ENCODE measurements at regions not wholly inside any gene's neighbourhood (a gene's known extent, or its start where the extent isn't known, plus 50 kb on each side); places are given as distances from the start of the nearest gene placed in this dataset.

- TF ChIP-seq, protein P1, sequence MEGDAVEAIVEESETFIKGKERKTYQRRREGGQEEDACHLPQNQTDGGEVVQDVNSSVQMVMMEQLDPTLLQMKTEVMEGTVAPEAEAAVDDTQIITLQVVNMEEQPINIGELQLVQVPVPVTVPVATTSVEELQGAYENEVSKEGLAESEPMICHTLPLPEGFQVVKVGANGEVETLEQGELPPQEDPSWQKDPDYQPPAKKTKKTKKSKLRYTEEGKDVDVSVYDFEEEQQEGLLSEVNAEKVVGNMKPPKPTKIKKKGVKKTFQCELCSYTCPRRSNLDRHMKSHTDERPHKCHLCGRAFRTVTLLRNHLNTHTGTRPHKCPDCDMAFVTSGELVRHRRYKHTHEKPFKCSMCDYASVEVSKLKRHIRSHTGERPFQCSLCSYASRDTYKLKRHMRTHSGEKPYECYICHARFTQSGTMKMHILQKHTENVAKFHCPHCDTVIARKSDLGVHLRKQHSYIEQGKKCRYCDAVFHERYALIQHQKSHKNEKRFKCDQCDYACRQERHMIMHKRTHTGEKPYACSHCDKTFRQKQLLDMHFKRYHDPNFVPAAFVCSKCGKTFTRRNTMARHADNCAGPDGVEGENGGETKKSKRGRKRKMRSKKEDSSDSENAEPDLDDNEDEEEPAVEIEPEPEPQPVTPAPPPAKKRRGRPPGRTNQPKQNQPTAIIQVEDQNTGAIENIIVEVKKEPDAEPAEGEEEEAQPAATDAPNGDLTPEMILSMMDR (IDR thresholded peaks at IDR 0.05; ENCODE audit: low read depth, low read length), result no peak
- H3K4me3 ChIP-seq (ENCODE audit: low read depth, low read length), result no peak overlapping the region
- DNase-seq (ENCODE audit: low read depth, low spot score), result no peak
- in situ Hi-C loops (cut with HindIII; ENCODE audit: low sequenced_read_pairs), result no loop called here
Measured at GRCh38 chr15:30030345-30030744, 52.4 kb upstream of the GOLGA8J start.

- TF ChIP-seq, protein P1 (IDR thresholded peaks at IDR 0.05; ENCODE audit: low read depth, low read length), result no peak
- peak; percentile 62 for DNase-seq (ENCODE audit: low read depth, low spot score)
- in situ Hi-C loops (cut with HindIII; ENCODE audit: low sequenced_read_pairs), result no loop called here
- no peak overlapping the region for H3K4me3 ChIP-seq (ENCODE audit: low read depth, low read length)
Measured at GRCh38 chr15:30023798-30024295, 58.9 kb upstream of the GOLGA8J start.

GRCh38 chr15:30010746-30011145 lies 72.0 kb upstream of the GOLGA8J start:
- no peak for DNase-seq (ENCODE audit: low read depth, low spot score)
- in situ Hi-C loops (cut with HindIII; ENCODE audit: low sequenced_read_pairs), result no loop called here
- no peak overlapping the region for H3K4me3 ChIP-seq (ENCODE audit: low read depth, low read length)
- TF ChIP-seq, protein P1 (IDR thresholded peaks at IDR 0.05; ENCODE audit: low read depth, low read length), result no peak

DNA sequence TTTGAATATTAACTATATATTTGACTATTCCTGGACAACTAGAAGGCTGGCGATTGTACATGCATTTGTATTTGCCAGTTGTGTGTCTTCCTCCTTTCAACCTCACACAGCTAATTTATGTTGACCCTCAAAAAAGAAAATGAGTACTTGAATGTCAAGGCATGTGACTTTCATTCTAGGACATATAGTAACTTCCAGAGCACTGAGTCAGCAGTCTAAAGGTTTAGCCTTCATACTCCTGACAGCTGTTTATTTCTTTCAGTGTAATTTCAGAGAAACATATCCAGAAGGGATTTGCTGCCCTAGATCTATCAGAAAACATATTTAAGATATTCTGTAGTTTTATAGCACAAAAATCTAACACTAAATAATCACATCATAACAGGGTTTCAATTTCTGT lies 74.6 kb upstream of the GOLGA8J start:
- H3K4me3 ChIP-seq (ENCODE audit: low read depth, low read length), result no peak overlapping the region
- in situ Hi-C loops (cut with HindIII; ENCODE audit: low sequenced_read_pairs), result no loop called here
- TF ChIP-seq, protein P1 (IDR thresholded peaks at IDR 0.05; ENCODE audit: low read depth, low read length), result no peak
- no peak for DNase-seq (ENCODE audit: low read depth, low spot score)

DNA sequence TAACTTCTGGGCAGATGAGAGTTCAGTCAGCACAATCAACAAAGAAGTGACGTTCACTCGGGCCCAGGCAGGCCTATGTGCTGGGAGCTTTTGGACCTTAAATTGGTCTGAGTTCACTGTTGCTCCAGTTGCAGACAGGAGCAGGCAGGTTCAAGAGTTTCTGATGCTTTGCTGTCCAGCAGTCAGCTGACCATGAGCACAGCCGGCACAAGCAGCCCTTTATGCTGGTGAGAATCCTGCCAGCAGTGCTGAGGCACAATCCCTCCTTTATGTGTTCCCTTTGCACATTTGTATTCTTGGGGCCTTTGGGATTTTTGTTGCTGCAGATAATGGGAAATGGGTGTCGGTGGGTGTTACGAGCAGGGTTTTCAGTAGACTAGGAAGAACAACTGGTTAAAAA lies 81.2 kb upstream of the GOLGA8J start:
- TF ChIP-seq, protein P1 (IDR thresholded peaks at IDR 0.05; ENCODE audit: low read depth, low read length), result no peak
- no peak for DNase-seq (ENCODE audit: low read depth, low spot score)
- in situ Hi-C loops (cut with HindIII; ENCODE audit: low sequenced_read_pairs), result no loop called here
- no peak overlapping the region for H3K4me3 ChIP-seq (ENCODE audit: low read depth, low read length)

GRCh38 chr15:29998033-29998432 lies 84.7 kb upstream of the GOLGA8J start:
- TF ChIP-seq, protein P1 (IDR thresholded peaks at IDR 0.05; ENCODE audit: low read depth, low read length), result no peak
- no peak for DNase-seq (ENCODE audit: low read depth, low spot score)
- in situ Hi-C loops (cut with HindIII; ENCODE audit: low sequenced_read_pairs), result no loop called here

DNA sequence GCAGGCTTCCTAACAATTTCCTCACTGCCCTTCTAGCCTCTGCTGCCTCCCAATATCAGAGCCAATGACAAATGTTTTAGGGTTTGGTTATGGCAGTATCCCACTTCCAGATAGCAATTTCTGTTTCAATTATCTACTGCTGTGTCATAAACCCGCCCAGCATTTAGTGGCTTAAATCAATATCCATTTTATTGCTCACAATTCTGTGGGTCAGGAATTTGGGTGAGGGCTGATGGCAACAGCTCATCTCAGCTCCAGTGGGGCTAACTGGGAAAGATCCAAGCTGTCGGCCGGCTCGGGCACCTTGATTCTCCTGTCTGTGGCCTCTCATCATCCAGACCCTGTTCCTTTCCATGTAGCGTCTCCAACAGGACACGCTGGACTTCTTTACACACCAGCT lies 85.3 kb upstream of the GOLGA8J start:
- no peak for DNase-seq (ENCODE audit: low read depth, low spot score)
- TF ChIP-seq, protein P1 (IDR thresholded peaks at IDR 0.05; ENCODE audit: low read depth, low read length), result no peak
- H3K4me3 ChIP-seq (ENCODE audit: low read depth, low read length), result no peak overlapping the region
- in situ Hi-C loops (cut with HindIII; ENCODE audit: low sequenced_read_pairs), result no loop called here

More at GRCh38 chr15:29998033-29998432, 84.7 kb upstream of the GOLGA8J start:
- no peak overlapping the region for H3K4me3 ChIP-seq (ENCODE audit: low read depth, low read length)

Measured in astrocyte of the spinal cord (primary cell).